Vagina (tissue), 2 donors: ENCODE measurements at regions not wholly inside any gene's neighbourhood (a gene's known extent, or its start where the extent isn't known, plus 50 kb on each side); places are given as distances from the start of the nearest gene placed in this dataset.

Experiments
- POLR2A ChIP-seq, 2 donors: fragments of 450-650 bp; IDR thresholded peaks; one replicate each; pipeline ENCODE4 v1.6.1; 2017; ENCODE audit warnings: antibody characterized with exemption in 2 of 2, mild to moderate bottlenecking in 2 of 2, moderate library complexity in 2 of 2
- POLR2AphosphoS5 ChIP-seq, 2 donors: sonication (generic); formaldehyde crosslinking; IDR thresholded peaks; one replicate each; pipeline ENCODE4 v1.9.0; 2017; ENCODE audit warnings: antibody characterized with exemption in 2 of 2, mild to moderate bottlenecking in 2 of 2, low read depth in 1 of 2; ENCODE audit not compliant: insufficient read depth in 1 of 2
- TF ChIP-seq, protein P1 (sequence below), 3 experiments: fragments of 450-650 bp in 2 of 3; fragments of 200-600 bp in 1 of 3; sonication (generic) in 1 of 3; IDR thresholded peaks; one replicate each; pipeline ENCODE4 v1.5.1; 2017 to 2019; ENCODE audit warnings: antibody characterized with exemption in 3 of 3, mild to moderate bottlenecking in 2 of 3, moderate library complexity in 2 of 3

DNA sequence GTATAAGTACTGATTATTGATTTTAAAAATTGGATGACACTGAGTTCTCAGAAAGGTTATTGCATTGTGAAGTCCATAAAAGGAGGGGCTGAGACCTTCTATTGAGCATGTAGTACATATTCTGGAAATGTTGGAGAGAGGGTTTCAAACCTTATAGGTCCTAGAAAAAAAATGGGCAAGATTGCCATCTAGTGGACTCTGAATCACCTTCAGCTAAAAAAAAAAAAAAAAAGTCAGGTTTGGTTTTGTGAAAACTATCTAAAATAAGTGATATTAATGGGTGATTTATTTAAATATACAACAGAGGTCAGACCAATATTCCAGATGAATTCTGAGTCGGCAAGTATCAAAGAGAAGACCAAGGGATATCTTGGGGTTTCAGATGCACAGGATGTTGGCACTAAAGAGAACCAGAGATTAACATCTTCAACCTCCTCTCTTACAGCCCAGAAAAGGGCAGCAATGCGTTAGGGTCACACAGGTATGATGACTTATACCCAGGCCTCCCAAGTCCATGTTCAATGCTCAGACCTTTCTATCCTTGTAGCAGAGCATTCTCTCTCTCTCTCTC lies 109.8 kb upstream of the NMUR2 start:
- TF ChIP-seq, protein P1, sequence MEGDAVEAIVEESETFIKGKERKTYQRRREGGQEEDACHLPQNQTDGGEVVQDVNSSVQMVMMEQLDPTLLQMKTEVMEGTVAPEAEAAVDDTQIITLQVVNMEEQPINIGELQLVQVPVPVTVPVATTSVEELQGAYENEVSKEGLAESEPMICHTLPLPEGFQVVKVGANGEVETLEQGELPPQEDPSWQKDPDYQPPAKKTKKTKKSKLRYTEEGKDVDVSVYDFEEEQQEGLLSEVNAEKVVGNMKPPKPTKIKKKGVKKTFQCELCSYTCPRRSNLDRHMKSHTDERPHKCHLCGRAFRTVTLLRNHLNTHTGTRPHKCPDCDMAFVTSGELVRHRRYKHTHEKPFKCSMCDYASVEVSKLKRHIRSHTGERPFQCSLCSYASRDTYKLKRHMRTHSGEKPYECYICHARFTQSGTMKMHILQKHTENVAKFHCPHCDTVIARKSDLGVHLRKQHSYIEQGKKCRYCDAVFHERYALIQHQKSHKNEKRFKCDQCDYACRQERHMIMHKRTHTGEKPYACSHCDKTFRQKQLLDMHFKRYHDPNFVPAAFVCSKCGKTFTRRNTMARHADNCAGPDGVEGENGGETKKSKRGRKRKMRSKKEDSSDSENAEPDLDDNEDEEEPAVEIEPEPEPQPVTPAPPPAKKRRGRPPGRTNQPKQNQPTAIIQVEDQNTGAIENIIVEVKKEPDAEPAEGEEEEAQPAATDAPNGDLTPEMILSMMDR (IDR thresholded peaks at IDR 0.05), result no peak
- no peak for TF ChIP-seq POLR2A (IDR thresholded peaks at IDR 0.05)
- no peak for TF ChIP-seq POLR2AphosphoS5 (IDR thresholded peaks at IDR 0.05; ENCODE audit: insufficient read depth in 1 of 2, low read depth in 1 of 2)
